ENCODE measurements at regions not wholly inside any gene's neighbourhood (a gene's known extent, or its start where the extent isn't known, plus 50 kb on each side); places are given as distances from the start of the nearest gene placed in this dataset.

GRCh38 chr3:74693251-74693650 is 78.8 kb upstream of the CNTN3 start:
- H3K27ac ChIP-seq (ENCODE audit: low read length) = no peak overlapping the region
- no peaks in the 10 kb centered on the region for H4K20me1 ChIP-seq (ENCODE audit: insufficient read depth, low read length)
- no peaks in the 10 kb centered on the region for H3K79me2 ChIP-seq (ENCODE audit: insufficient read depth, low read length)
- no peak for TF ChIP-seq CTCF (IDR thresholded peaks at IDR 0.05; ENCODE audit: borderline replicate concordance, extremely low read depth, low read length, poor library complexity, severe bottlenecking)
- no peaks in the 10 kb centered on the region for H3K4me1 ChIP-seq (ENCODE audit: insufficient read depth, low read length)
- no peak overlapping the region for H2AFZ ChIP-seq (ENCODE audit: low read depth, low read length)
- H3K4me3 ChIP-seq (ENCODE audit: low read depth in 1 of 2, low read length in 2 of 2) = no peak overlapping the region
- no peak for DNase-seq
- H3K27me3 ChIP-seq (ENCODE audit: insufficient read depth, low read length, poor library complexity) = no peaks in the 10 kb centered on the region
- no peaks in the 10 kb centered on the region for H3K36me3 ChIP-seq (ENCODE audit: insufficient read depth, low read length)
- no peaks in the 10 kb centered on the region for H3K9me3 ChIP-seq (ENCODE audit: insufficient read depth, low read length, severe bottlenecking)
- H3K4me2 ChIP-seq (ENCODE audit: insufficient read depth, low read length) = no peak overlapping the region
- H3K9ac ChIP-seq (ENCODE audit: low read depth, low read length) = no peak overlapping the region
- ATAC-seq (ENCODE audit: insufficient read depth, low read depth) = no peak

GRCh38 chr3:74691946-74692345 is 77.5 kb upstream of the CNTN3 start:
- H3K4me2 ChIP-seq (ENCODE audit: insufficient read depth, low read length) = no peak overlapping the region
- no peaks in the 10 kb centered on the region for H3K36me3 ChIP-seq (ENCODE audit: insufficient read depth, low read length)
- H2AFZ ChIP-seq (ENCODE audit: low read depth, low read length) = no peak overlapping the region
- no peaks in the 10 kb centered on the region for H3K4me1 ChIP-seq (ENCODE audit: insufficient read depth, low read length)
- no peak for ATAC-seq (ENCODE audit: insufficient read depth, low read depth)
- H3K9ac ChIP-seq (ENCODE audit: low read depth, low read length) = no peak overlapping the region
- no peak overlapping the region for H3K4me3 ChIP-seq (ENCODE audit: low read depth in 1 of 2, low read length in 2 of 2)
- TF ChIP-seq CTCF (IDR thresholded peaks at IDR 0.05; ENCODE audit: borderline replicate concordance, extremely low read depth, low read length, poor library complexity, severe bottlenecking) = no peak
- no peak for TF ChIP-seq EZH2 (IDR thresholded peaks at IDR 0.05; ENCODE audit: borderline replicate concordance, low read depth, low read length, severe bottlenecking)
- DNase-seq = no peak
- H3K27ac ChIP-seq (ENCODE audit: low read length) = no peak overlapping the region
- no peaks in the 10 kb centered on the region for H3K9me3 ChIP-seq (ENCODE audit: insufficient read depth, low read length, severe bottlenecking)
- no peaks in the 10 kb centered on the region for H3K27me3 ChIP-seq (ENCODE audit: insufficient read depth, low read length, poor library complexity)
- H3K79me2 ChIP-seq (ENCODE audit: insufficient read depth, low read length) = no peaks in the 10 kb centered on the region
- no peaks in the 10 kb centered on the region for H4K20me1 ChIP-seq (ENCODE audit: insufficient read depth, low read length)

- no peaks in the 10 kb centered on the region for H3K36me3 ChIP-seq (ENCODE audit: insufficient read depth, low read length)
- H3K9ac ChIP-seq (ENCODE audit: low read depth, low read length) = no peak overlapping the region
- H3K9me3 ChIP-seq (ENCODE audit: insufficient read depth, low read length, severe bottlenecking) = no peaks in the 10 kb centered on the region
- no peak for ATAC-seq (ENCODE audit: insufficient read depth, low read depth)
- TF ChIP-seq CTCF (IDR thresholded peaks at IDR 0.05; ENCODE audit: borderline replicate concordance, extremely low read depth, low read length, poor library complexity, severe bottlenecking) (no peak), EZH2 (IDR thresholded peaks at IDR 0.05; ENCODE audit: borderline replicate concordance, low read depth, low read length, severe bottlenecking) (no peak)
- H4K20me1 ChIP-seq (ENCODE audit: insufficient read depth, low read length) = no peaks in the 10 kb centered on the region
- no peak overlapping the region for H2AFZ ChIP-seq (ENCODE audit: low read depth, low read length)
- no peak overlapping the region for H3K27ac ChIP-seq (ENCODE audit: low read length)
- H3K4me2 ChIP-seq (ENCODE audit: insufficient read depth, low read length) = no peak overlapping the region
- no peaks in the 10 kb centered on the region for H3K27me3 ChIP-seq (ENCODE audit: insufficient read depth, low read length, poor library complexity)
- H3K79me2 ChIP-seq (ENCODE audit: insufficient read depth, low read length) = no peaks in the 10 kb centered on the region
- no peak overlapping the region for H3K4me3 ChIP-seq (ENCODE audit: low read depth in 1 of 2, low read length in 2 of 2)
- H3K4me1 ChIP-seq (ENCODE audit: insufficient read depth, low read length) = no peaks in the 10 kb centered on the region
- DNase-seq = no peak
Observed at GRCh38 chr3:74673326-74673725, 58.9 kb upstream of the CNTN3 start.

GRCh38 chr3:74664606-74665005 is 50.1 kb upstream of the CNTN3 start:
- H3K79me2 ChIP-seq (ENCODE audit: insufficient read depth, low read length) = no peaks in the 10 kb centered on the region
- H2AFZ ChIP-seq (ENCODE audit: low read depth, low read length) = no peak overlapping the region
- H3K4me2 ChIP-seq (ENCODE audit: insufficient read depth, low read length) = no peak overlapping the region
- H3K36me3 ChIP-seq (ENCODE audit: insufficient read depth, low read length) = no peaks in the 10 kb centered on the region
- H3K27me3 ChIP-seq (ENCODE audit: insufficient read depth, low read length, poor library complexity) = no peaks in the 10 kb centered on the region
- H3K9ac ChIP-seq (ENCODE audit: low read depth, low read length) = no peak overlapping the region
- no peak overlapping the region for H3K4me3 ChIP-seq (ENCODE audit: low read depth in 1 of 2, low read length in 2 of 2)
- TF ChIP-seq CTCF (IDR thresholded peaks at IDR 0.05; ENCODE audit: borderline replicate concordance, extremely low read depth, low read length, poor library complexity, severe bottlenecking) = no peak
- no peak for TF ChIP-seq EZH2 (IDR thresholded peaks at IDR 0.05; ENCODE audit: borderline replicate concordance, low read depth, low read length, severe bottlenecking)
- no peaks in the 10 kb centered on the region for H3K4me1 ChIP-seq (ENCODE audit: insufficient read depth, low read length)
- H4K20me1 ChIP-seq (ENCODE audit: insufficient read depth, low read length) = no peaks in the 10 kb centered on the region
- H3K9me3 ChIP-seq (ENCODE audit: insufficient read depth, low read length, severe bottlenecking) = no peaks in the 10 kb centered on the region
- H3K27ac ChIP-seq (ENCODE audit: low read length) = no peak overlapping the region
- no peak for ATAC-seq (ENCODE audit: insufficient read depth, low read depth)
- DNase-seq = no peak
